ENCODE measurements at regions not wholly inside any gene's neighbourhood (a gene's known extent, or its start where the extent isn't known, plus 50 kb on each side); places are given as distances from the start of the nearest gene placed in this dataset.

- Histone ChIP-seq H3K4me3 (no peak overlapping the region), H3K27me3 (no peaks in the 10 kb centered on the region), H3K4me1 (no peaks in the 10 kb centered on the region), H3K36me3 (no peaks in the 10 kb centered on the region), H3K27ac (no peak overlapping the region), H3K9me3 (no peaks in the 10 kb centered on the region)
- DNase-seq = no peak
- intact Hi-C loops (cut with DNase I) = no loop called here
- 81% methylated on average over 9 of the region's 19 CpGs for WGBS (ENCODE audit: insufficient coverage, low coverage, low lambda C conversion rate, missing lambda C conversion rate)
- no peak for ATAC-seq
- TF ChIP-seq CTCF (IDR thresholded peaks at IDR 0.05) = no peak
- no peak for TF ChIP-seq POLR2A (IDR thresholded peaks at IDR 0.05)
These were observed 84.2 kb upstream of the SPRY4 start for GRCh38 chr5:142408981-142409481.

- WGBS (ENCODE audit: insufficient coverage, low coverage, low lambda C conversion rate, missing lambda C conversion rate) = no CpG with 5 or more reads among the region's 7 CpGs
- Histone ChIP-seq H3K4me1 (no peaks in the 10 kb centered on the region), H3K27me3 (no peaks in the 10 kb centered on the region), H3K27ac (no peak overlapping the region), H3K4me3 (no peak overlapping the region), H3K9me3 (no peaks in the 10 kb centered on the region), H3K36me3 (no peaks in the 10 kb centered on the region)
- ATAC-seq (no peak), DNase-seq (no peak)
- TF ChIP-seq CTCF (IDR thresholded peaks at IDR 0.05) (no peak), POLR2A (IDR thresholded peaks at IDR 0.05) (no peak)
- intact Hi-C loops (cut with DNase I) = no loop called here
These were observed 83.7 kb upstream of the SPRY4 start for GRCh38 chr5:142408536-142408935.

GRCh38 chr5:142405814-142406395 lies 81.1 kb upstream of the SPRY4 start:
- Histone ChIP-seq H3K4me1 (no peaks in the 10 kb centered on the region), H3K4me3 (no peak overlapping the region), H3K27me3 (no peaks in the 10 kb centered on the region), H3K27ac (no peak overlapping the region), H3K9me3 (no peaks in the 10 kb centered on the region), H3K36me3 (no peaks in the 10 kb centered on the region)
- 93% methylated on average over 2 of the region's 6 CpGs for WGBS (ENCODE audit: insufficient coverage, low coverage, low lambda C conversion rate, missing lambda C conversion rate)
- intact Hi-C loops (cut with DNase I) = no loop called here
- TF ChIP-seq POLR2A (IDR thresholded peaks at IDR 0.05) (no peak), CTCF (IDR thresholded peaks at IDR 0.05) (no peak)
- no peak for ATAC-seq
- no peak for DNase-seq

GRCh38 chr5:142405023-142405422 lies 80.2 kb upstream of the SPRY4 start:
- 63% methylated on average over 6 of the region's 6 CpGs for WGBS (ENCODE audit: insufficient coverage, low coverage, low lambda C conversion rate, missing lambda C conversion rate)
- intact Hi-C loops (cut with DNase I) = no loop called here
- Histone ChIP-seq H3K4me1 (no peaks in the 10 kb centered on the region), H3K36me3 (no peaks in the 10 kb centered on the region), H3K27me3 (no peaks in the 10 kb centered on the region), H3K9me3 (no peaks in the 10 kb centered on the region), H3K27ac (no peak overlapping the region), H3K4me3 (no peak overlapping the region)
- no peak for DNase-seq
- ATAC-seq = no peak
- TF ChIP-seq POLR2A (IDR thresholded peaks at IDR 0.05) (no peak), CTCF (IDR thresholded peaks at IDR 0.05) (no peak)

All from right lobe of liver (tissue), 6 donors.